ENCODE measurements at regions not wholly inside any gene's neighbourhood (a gene's known extent, or its start where the extent isn't known, plus 50 kb on each side); places are given as distances from the start of the nearest gene placed in this dataset.
A peak's percentile ranks its signal among the peaks of the same experiment; 100 is the strongest.

DNA sequence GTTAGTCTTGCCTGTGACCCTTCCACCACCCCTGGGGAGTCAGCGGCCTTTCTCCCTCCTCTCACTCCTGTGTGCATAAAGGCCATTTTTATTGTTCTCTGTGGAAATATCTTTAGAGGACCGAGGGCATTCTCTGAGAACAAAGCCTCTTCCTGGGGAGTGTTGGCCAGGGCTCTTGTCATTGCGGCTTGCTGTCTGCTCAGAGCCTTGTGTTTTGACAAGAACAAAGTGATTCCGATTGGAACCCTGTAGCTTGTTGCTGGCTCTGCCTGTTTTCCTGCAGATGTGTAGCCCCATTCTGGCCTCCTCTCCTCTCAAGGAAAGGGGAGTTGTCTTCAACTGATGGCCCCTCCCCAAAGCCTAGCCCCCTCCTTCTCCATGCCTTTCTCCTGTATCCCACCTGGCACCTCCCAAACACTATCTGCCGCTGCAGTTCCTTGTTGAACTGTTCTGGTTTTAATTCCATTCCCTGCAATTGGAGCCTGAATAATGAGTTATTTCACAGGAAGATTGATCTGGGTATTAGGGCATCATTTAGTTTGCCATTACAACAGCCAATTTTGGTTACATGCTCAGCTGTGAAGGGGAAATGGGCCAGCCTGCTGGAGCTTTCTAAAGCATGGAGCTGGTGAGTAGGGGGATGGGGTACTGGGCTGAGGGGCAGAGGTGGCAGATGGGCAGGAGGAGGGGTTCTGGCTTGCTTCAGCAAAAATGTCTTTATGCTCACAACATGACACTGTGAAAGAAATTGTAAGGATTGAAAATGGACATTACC is 252.5 kb downstream of the LRFN2 start:
- ATAC-seq (no peak), DNase-seq (no peak)
- Histone ChIP-seq H3K27ac (no peak overlapping the region), H3K4me1 (no peaks in the 10 kb centered on the region), H3K4me3 (no peak overlapping the region), H3K9me3 (no peaks in the 10 kb centered on the region), H3K36me3 (no peaks in the 10 kb centered on the region), H3K27me3 (peaks cover 0 to 43% of the 10 kb centered on the region in 2 donors)
- TF ChIP-seq CTCF (IDR thresholded peaks at IDR 0.05) = no peak
- intact Hi-C loops (cut with DNase I) = no loop called here

DNA sequence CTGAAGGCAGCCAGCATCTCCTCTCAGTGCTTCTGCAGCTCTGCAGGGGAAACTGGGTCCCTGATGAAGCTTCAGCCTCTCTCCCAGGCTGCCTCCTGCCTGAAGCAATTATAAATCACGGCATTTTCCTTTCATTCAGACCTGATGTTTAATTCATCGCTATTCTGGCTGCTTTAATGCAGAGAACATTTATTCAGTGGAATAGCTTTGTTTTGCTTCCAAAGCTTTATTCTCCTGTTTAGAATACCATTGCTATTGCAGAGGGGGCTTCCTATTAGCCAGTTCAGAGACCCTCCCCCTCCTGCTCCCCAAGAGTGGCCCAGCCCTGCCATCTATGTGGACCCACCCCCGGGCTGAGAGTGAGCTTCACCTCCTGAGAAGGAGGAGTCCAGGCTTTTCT is 255.6 kb downstream of the LRFN2 start:
- Histone ChIP-seq H3K27ac (no peak overlapping the region), H3K9me3 (no peaks in the 10 kb centered on the region), H3K36me3 (no peaks in the 10 kb centered on the region), H3K27me3 (peaks cover 0 to 54% of the 10 kb centered on the region in 2 donors), H3K4me1 (no peaks in the 10 kb centered on the region), H3K4me3 (no peak overlapping the region)
- intact Hi-C loops (cut with DNase I) = no loop called here
- ATAC-seq (no peak), DNase-seq (no peak)
- TF ChIP-seq CTCF (IDR thresholded peaks at IDR 0.05) = no peak

GRCh38 chr6:40330301-40330721 is 256.9 kb downstream of the LRFN2 start:
- Histone ChIP-seq H3K4me3 (no peak overlapping the region), H3K36me3 (no peaks in the 10 kb centered on the region), H3K4me1 (no peaks in the 10 kb centered on the region), H3K9me3 (no peaks in the 10 kb centered on the region), H3K27ac (no peak overlapping the region), H3K27me3 (peaks cover 0 to 58% of the 10 kb centered on the region in 2 donors)
- DNase-seq (no peak), ATAC-seq (no peak)
- intact Hi-C loops (cut with DNase I) = no loop called here
- TF ChIP-seq CTCF (IDR thresholded peaks at IDR 0.05) = no peak

GRCh38 chr6:40328986-40329545 is 258.1 kb downstream of the LRFN2 start:
- H3K27me3 ChIP-seq = peaks cover 0 to 62% of the 10 kb centered on the region in 2 donors
- TF ChIP-seq CTCF (IDR thresholded peaks at IDR 0.05) = no peak
- no peaks in the 10 kb centered on the region for H3K36me3 ChIP-seq
- H3K9me3 ChIP-seq = no peaks in the 10 kb centered on the region
- H3K27ac ChIP-seq = no peak overlapping the region
- ATAC-seq (no peak), DNase-seq (no peak)
- H3K4me1 ChIP-seq = no peaks in the 10 kb centered on the region
- no peak overlapping the region for H3K4me3 ChIP-seq
- intact Hi-C loops (cut with DNase I) = no loop called here

DNA sequence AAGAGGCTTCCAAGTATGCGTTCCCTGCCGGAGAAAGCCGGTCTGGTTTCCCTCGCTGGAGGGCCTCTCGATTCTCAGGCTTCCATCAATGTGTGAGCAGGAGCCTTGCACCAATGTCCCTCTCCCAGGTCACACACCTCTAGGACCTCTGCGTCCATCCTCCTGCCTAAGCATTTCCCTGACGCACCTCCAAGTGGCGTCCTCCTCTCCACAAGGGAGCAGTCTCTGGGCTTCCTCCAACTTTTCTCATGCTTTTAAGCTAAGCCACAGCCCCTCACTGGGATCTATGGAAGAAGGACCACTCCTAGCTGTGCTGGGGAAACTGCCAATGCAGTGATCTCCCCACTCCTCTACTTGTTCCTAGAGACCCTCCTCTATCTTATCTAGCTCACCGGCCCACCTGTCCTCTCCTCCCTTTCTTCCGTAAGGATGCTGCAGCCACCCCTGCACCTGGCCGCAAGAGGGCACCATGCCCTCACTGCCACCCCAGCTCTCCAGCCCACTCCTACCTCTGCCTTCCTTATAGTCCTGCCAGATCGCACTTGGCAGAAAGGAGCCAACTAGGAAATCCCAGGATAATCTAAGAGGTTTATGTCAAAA is 258.7 kb downstream of the LRFN2 start:
- DNase-seq = peak in 1 of 4 donors; percentile 55
- H3K27ac ChIP-seq = no peak overlapping the region
- H3K9me3 ChIP-seq = no peaks in the 10 kb centered on the region
- H3K4me1 ChIP-seq = no peaks in the 10 kb centered on the region
- peaks cover 0 to 62% of the 10 kb centered on the region in 2 donors for H3K27me3 ChIP-seq
- H3K4me3 ChIP-seq = no peak overlapping the region
- ATAC-seq = peak; percentile 97
- no peaks in the 10 kb centered on the region for H3K36me3 ChIP-seq
- TF ChIP-seq CTCF (IDR thresholded peaks at IDR 0.05) = peak; percentile 46 to 50
- intact Hi-C loops (cut with DNase I) = no loop called here
